OCI-LY7 (cell line): ENCODE measurements at regions not wholly inside any gene's neighbourhood (a gene's known extent, or its start where the extent isn't known, plus 50 kb on each side); places are given as distances from the start of the nearest gene placed in this dataset.

Experiments
- EZH2phosphoT487 ChIP-seq: fragments of 200-600 bp; sonication (generic); IDR thresholded peaks from 2 replicates; pipeline ENCODE4 v1.6.1; 2018; ENCODE audit warnings: low read depth, borderline replicate concordance, mild to moderate bottlenecking, mixed run types, antibody characterized with exemption, low read length, moderate library complexity, mixed read lengths
- TF ChIP-seq, protein P1 (sequence below): fragments of 200-600 bp; sonication (generic); conservative IDR thresholded peaks from 2 replicates; pipeline ENCODE4 v1.5.1; 2014; ENCODE audit warnings: mild to moderate bottlenecking, antibody characterized with exemption, low read length, moderate library complexity, mixed read lengths

- TF ChIP-seq, protein P1, sequence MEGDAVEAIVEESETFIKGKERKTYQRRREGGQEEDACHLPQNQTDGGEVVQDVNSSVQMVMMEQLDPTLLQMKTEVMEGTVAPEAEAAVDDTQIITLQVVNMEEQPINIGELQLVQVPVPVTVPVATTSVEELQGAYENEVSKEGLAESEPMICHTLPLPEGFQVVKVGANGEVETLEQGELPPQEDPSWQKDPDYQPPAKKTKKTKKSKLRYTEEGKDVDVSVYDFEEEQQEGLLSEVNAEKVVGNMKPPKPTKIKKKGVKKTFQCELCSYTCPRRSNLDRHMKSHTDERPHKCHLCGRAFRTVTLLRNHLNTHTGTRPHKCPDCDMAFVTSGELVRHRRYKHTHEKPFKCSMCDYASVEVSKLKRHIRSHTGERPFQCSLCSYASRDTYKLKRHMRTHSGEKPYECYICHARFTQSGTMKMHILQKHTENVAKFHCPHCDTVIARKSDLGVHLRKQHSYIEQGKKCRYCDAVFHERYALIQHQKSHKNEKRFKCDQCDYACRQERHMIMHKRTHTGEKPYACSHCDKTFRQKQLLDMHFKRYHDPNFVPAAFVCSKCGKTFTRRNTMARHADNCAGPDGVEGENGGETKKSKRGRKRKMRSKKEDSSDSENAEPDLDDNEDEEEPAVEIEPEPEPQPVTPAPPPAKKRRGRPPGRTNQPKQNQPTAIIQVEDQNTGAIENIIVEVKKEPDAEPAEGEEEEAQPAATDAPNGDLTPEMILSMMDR: no peak
- TF ChIP-seq EZH2phosphoT487: no peak
Observed at GRCh38 chr21:28229814-28230213, 762.9 kb downstream of the LTN1 start.
